Neural cell (in vitro differentiated cells): ENCODE measurements at regions not wholly inside any gene's neighbourhood (a gene's known extent, or its start where the extent isn't known, plus 50 kb on each side); places are given as distances from the start of the nearest gene placed in this dataset.

Experiments used
- H2AFZ ChIP-seq: fragments of 200-600, 300-800 bp; sonication (generic), shearing (Covaris generic); 2 replicates; pipeline ENCODE4 v1.6.0; 2014; ENCODE audit warnings: low read depth, mild to moderate bottlenecking, antibody characterized with exemption, low read length, moderate library complexity
- H3F3A ChIP-seq: fragments of 200-600 bp; shearing (Covaris generic); 2 replicates; pipeline ENCODE4 v1.6.1; 2016; ENCODE audit warnings: mild to moderate bottlenecking, moderate library complexity, mixed read lengths, antibody characterized with exemption, low read length; ENCODE audit not compliant: insufficient read depth, poor library complexity, severe bottlenecking
- H3K27ac ChIP-seq: fragments of 200-600, 300-800 bp; sonication (generic), shearing (Covaris generic); 2 replicates; pipeline ENCODE4 v1.5.1; 2014; ENCODE audit warnings: mild to moderate bottlenecking, low read length, moderate library complexity
- H3K27me3 ChIP-seq: fragments of 300-800, 200-600 bp; sonication (generic), shearing (Covaris generic); 2 replicates; pipeline ENCODE4 v1.6.0; 2014; ENCODE audit warnings: mild to moderate bottlenecking, low read depth, low read length, moderate library complexity; ENCODE audit not compliant: insufficient read depth
- H3K36me3 ChIP-seq: fragments of 300-800, 200-600 bp; sonication (generic), shearing (Covaris generic); 2 replicates; pipeline ENCODE4 v1.5.1; 2014; ENCODE audit warnings: mild to moderate bottlenecking, antibody characterized with exemption, low read length, moderate library complexity; ENCODE audit not compliant: insufficient read depth
- H3K4me2 ChIP-seq: fragments of 300-800, 200-600 bp; sonication (generic), shearing (Covaris generic); 2 replicates; pipeline ENCODE4 v1.6.0; 2014; ENCODE audit warnings: mild to moderate bottlenecking, low read length
- H3K4me3 ChIP-seq: fragments of 300-800, 200-600 bp; sonication (generic), shearing (Covaris generic); 2 replicates; pipeline ENCODE4 v1.5.1; 2014; ENCODE audit warnings: mild to moderate bottlenecking, low read length, moderate library complexity
- H3K79me2 ChIP-seq: fragments of 200-600 bp; shearing (Covaris generic); replicated peaks from 2 replicates; pipeline ENCODE4 v1.6.0; 2014; ENCODE audit warnings: mild to moderate bottlenecking, low read length, moderate library complexity; ENCODE audit not compliant: insufficient read depth
- H3K9ac ChIP-seq: fragments of 300-800, 200-600 bp; sonication (generic), shearing (Covaris generic); 2 replicates; pipeline ENCODE4 v1.6.1; 2016; ENCODE audit warnings: mild to moderate bottlenecking, low read length, mixed read lengths
- H3K9me2 ChIP-seq: fragments of 200-600 bp; shearing (Covaris generic); 2 replicates; pipeline ENCODE4 v1.6.1; 2016; ENCODE audit warnings: mild to moderate bottlenecking, low read length, mixed read lengths; ENCODE audit not compliant: insufficient read depth
- H3K9me3 ChIP-seq: fragments of 200-600, 300-800 bp; sonication (generic), shearing (Covaris generic); 2 replicates; pipeline ENCODE4 v1.6.1; 2016; ENCODE audit warnings: mild to moderate bottlenecking, mixed run types, low read length, moderate library complexity, mixed read lengths
- H4K20me1 ChIP-seq: fragments of 200-600 bp; shearing (Covaris generic); 2 replicates; pipeline ENCODE4 v1.6.1; 2016; ENCODE audit warnings: mild to moderate bottlenecking, mixed run types; ENCODE audit not compliant: insufficient read depth
- EP300 ChIP-seq: fragments of 450-650 bp; conservative IDR thresholded peaks from 2 replicates; pipeline ENCODE4 v1.6.1; 2014; ENCODE audit warnings: antibody characterized with exemption, mild to moderate bottlenecking, moderate library complexity; ENCODE audit not compliant: poor library complexity, severe bottlenecking
- MXI1 ChIP-seq: fragments of 450-650 bp; conservative IDR thresholded peaks from 2 replicates; pipeline ENCODE4 v1.6.1; 2014; ENCODE audit warnings: antibody characterized with exemption, mild to moderate bottlenecking; ENCODE audit not compliant: poor library complexity, severe bottlenecking
- POLR2AphosphoS5 ChIP-seq: IDR thresholded peaks from 2 replicates; pipeline ENCODE4 v1.6.1; 2012
- RAD21 ChIP-seq: fragments of 450-650 bp; conservative IDR thresholded peaks from 2 replicates; pipeline ENCODE4 v1.6.1; 2014; ENCODE audit warnings: antibody characterized with exemption, mild to moderate bottlenecking, moderate library complexity
- SMC3 ChIP-seq: fragments of 450-650 bp; conservative IDR thresholded peaks from 2 replicates; pipeline ENCODE4 v1.6.1; 2014; ENCODE audit warnings: antibody characterized with exemption, mild to moderate bottlenecking, moderate library complexity; ENCODE audit not compliant: poor library complexity
- TAF1 ChIP-seq: IDR thresholded peaks from 2 replicates; pipeline ENCODE4 v1.6.1; 2012; ENCODE audit warnings: low read depth
- TF ChIP-seq, protein P1 (sequence below): fragments of 450-650 bp; IDR thresholded peaks from 2 replicates; pipeline ENCODE4 v1.5.1; 2014; ENCODE audit warnings: antibody characterized with exemption, mild to moderate bottlenecking, moderate library complexity; ENCODE audit not compliant: poor library complexity, severe bottlenecking
- TF ChIP-seq, protein P2 (sequence below): IDR thresholded peaks from 2 replicates; pipeline ENCODE4 v1.6.1; 2012; ENCODE audit warnings: borderline replicate concordance

DNA sequence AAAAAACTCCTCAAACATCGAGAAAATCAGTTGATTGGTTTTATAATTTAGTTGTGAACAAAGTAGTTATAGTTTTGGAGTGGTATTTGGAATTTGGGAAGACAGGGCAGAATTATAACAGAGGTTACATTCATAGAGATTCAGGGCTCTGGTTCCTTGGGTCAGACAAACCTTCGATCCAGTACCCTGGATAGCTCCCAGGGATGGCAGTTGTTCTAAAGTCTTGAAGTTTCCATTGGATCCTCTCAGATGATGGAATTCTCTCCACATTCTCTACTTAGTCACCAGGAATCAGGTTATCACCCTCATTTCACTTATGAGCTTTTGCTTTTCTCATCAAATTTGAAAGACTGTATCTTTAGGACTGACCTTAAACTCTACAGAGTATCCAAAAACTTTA, 285.1 kb downstream of the CENPW start:
- Histone ChIP-seq H3K27me3 (no peaks in the 10 kb centered on the region), H3K9me2 (no peaks in the 10 kb centered on the region), H2AFZ (no peak overlapping the region), H3K4me2 (no peak overlapping the region), H3F3A (no peaks in the 10 kb centered on the region), H3K9me3 (no peaks in the 10 kb centered on the region), H3K27ac (no peak overlapping the region), H3K4me3 (no peak overlapping the region), H4K20me1 (no peaks in the 10 kb centered on the region), H3K79me2 (no peaks in the 10 kb centered on the region), H3K36me3 (no peaks in the 10 kb centered on the region), H3K9ac (no peak overlapping the region)
- no peak for TF ChIP-seq EP300
- TF ChIP-seq POLR2AphosphoS5 = no peak
- TF ChIP-seq, protein P1, sequence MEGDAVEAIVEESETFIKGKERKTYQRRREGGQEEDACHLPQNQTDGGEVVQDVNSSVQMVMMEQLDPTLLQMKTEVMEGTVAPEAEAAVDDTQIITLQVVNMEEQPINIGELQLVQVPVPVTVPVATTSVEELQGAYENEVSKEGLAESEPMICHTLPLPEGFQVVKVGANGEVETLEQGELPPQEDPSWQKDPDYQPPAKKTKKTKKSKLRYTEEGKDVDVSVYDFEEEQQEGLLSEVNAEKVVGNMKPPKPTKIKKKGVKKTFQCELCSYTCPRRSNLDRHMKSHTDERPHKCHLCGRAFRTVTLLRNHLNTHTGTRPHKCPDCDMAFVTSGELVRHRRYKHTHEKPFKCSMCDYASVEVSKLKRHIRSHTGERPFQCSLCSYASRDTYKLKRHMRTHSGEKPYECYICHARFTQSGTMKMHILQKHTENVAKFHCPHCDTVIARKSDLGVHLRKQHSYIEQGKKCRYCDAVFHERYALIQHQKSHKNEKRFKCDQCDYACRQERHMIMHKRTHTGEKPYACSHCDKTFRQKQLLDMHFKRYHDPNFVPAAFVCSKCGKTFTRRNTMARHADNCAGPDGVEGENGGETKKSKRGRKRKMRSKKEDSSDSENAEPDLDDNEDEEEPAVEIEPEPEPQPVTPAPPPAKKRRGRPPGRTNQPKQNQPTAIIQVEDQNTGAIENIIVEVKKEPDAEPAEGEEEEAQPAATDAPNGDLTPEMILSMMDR = no peak
- no peak for TF ChIP-seq SMC3

DNA sequence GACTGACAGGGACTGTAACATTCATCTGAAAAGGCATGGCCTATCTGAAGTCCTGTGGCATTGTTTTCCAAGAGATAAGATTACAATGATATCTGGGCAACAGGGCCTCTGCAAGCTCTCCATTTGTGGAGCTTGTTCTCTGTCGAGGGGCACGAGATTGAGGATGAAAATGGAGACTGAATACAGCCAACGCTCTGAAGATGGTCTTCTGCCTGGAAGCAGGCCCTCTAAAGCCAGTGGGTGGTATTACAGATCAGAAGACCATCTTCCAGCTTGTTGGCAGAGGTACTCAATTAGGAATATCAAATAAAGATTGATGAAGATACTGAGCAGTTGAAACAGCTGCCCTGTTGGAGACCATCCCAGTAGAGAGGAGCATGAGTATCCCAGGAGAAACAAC, 288.2 kb downstream of the CENPW start:
- Histone ChIP-seq H3K4me3 (no peak overlapping the region), H3K9me2 (no peaks in the 10 kb centered on the region), H3K9ac (no peak overlapping the region), H3K79me2 (no peaks in the 10 kb centered on the region), H3K27ac (no peak overlapping the region), H3F3A (no peaks in the 10 kb centered on the region), H4K20me1 (no peaks in the 10 kb centered on the region), H3K36me3 (no peaks in the 10 kb centered on the region), H3K27me3 (no peaks in the 10 kb centered on the region), H3K9me3 (no peaks in the 10 kb centered on the region), H2AFZ (no peak overlapping the region), H3K4me2 (no peak overlapping the region)
- TF ChIP-seq SMC3 (no peak), MXI1 (no peak)
- TF ChIP-seq, protein P1 = no peak
- TF ChIP-seq, protein P2, sequence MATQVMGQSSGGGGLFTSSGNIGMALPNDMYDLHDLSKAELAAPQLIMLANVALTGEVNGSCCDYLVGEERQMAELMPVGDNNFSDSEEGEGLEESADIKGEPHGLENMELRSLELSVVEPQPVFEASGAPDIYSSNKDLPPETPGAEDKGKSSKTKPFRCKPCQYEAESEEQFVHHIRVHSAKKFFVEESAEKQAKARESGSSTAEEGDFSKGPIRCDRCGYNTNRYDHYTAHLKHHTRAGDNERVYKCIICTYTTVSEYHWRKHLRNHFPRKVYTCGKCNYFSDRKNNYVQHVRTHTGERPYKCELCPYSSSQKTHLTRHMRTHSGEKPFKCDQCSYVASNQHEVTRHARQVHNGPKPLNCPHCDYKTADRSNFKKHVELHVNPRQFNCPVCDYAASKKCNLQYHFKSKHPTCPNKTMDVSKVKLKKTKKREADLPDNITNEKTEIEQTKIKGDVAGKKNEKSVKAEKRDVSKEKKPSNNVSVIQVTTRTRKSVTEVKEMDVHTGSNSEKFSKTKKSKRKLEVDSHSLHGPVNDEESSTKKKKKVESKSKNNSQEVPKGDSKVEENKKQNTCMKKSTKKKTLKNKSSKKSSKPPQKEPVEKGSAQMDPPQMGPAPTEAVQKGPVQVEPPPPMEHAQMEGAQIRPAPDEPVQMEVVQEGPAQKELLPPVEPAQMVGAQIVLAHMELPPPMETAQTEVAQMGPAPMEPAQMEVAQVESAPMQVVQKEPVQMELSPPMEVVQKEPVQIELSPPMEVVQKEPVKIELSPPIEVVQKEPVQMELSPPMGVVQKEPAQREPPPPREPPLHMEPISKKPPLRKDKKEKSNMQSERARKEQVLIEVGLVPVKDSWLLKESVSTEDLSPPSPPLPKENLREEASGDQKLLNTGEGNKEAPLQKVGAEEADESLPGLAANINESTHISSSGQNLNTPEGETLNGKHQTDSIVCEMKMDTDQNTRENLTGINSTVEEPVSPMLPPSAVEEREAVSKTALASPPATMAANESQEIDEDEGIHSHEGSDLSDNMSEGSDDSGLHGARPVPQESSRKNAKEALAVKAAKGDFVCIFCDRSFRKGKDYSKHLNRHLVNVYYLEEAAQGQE = no peak

DNA sequence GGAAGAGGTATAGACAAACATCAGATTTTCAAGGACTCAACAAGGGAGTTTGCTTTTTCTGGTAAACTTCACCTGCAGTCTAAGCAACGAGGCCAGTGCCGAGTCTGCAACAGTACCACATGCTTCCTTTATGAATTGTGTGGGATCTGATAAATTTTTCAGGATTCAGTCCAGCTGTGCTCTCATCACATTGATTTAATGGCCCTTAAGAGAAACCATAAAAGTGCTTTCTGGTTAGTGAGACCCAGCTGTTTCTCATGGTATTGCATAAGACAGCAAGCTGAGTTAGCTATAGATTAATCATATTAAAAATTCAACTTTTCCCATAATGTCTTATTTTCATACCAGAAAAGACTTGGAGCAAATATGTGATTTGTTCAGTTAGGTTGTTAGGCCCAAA, 291.4 kb downstream of the CENPW start:
- H3K9me2 ChIP-seq = no peaks in the 10 kb centered on the region
- H3K79me2 ChIP-seq = no peaks in the 10 kb centered on the region
- H3K9me3 ChIP-seq = no peaks in the 10 kb centered on the region
- no peak overlapping the region for H2AFZ ChIP-seq
- H3K4me3 ChIP-seq = no peak overlapping the region
- H3F3A ChIP-seq = no peaks in the 10 kb centered on the region
- H3K4me2 ChIP-seq = no peak overlapping the region
- H4K20me1 ChIP-seq = no peaks in the 10 kb centered on the region
- H3K9ac ChIP-seq = no peak overlapping the region
- H3K36me3 ChIP-seq = no peaks in the 10 kb centered on the region
- no peak overlapping the region for H3K27ac ChIP-seq
- H3K27me3 ChIP-seq = no peaks in the 10 kb centered on the region
- no peak for TF ChIP-seq MXI1
- TF ChIP-seq, protein P1 = no peak
- TF ChIP-seq RAD21 = no peak
- TF ChIP-seq SMC3 = no peak
- TF ChIP-seq TAF1 = no peak
- TF ChIP-seq POLR2AphosphoS5 = no peak
- TF ChIP-seq, protein P2 = no peak
